HepG2 (cell line): ENCODE measurements at regions not wholly inside any gene's neighbourhood (a gene's known extent, or its start where the extent isn't known, plus 50 kb on each side); places are given as distances from the start of the nearest gene placed in this dataset.

Experiments
- ATAC-seq: fragments of 200-7000 bp; cut with Tn5 transposase; 3 replicates; pipeline ENCODE4 v1.9.1; 2020; ENCODE audit warnings: mild to moderate bottlenecking, moderate library complexity
- BruUV-seq: library from RNA; stranded (reverse); fragments of 400-500 nt; replicated peaks from 2 replicates; lab custom pipeline; 2021; lab: Mats Ljungman, UMichigan
- CTCF ChIA-PET: fragments of 300-600 bp; formaldehyde crosslinking; extraction: SDS; loops from one replicate; lab custom pipeline; 2021; ENCODE audit warnings: low total read pairs, inconsistent platforms, low intra/inter-chr PET ratio; lab: Yijun Ruan, JAX
- POLR2A ChIA-PET: fragments of 350-600 bp; sonication (Branson Sonifier 250); formaldehyde crosslinking; loops from one replicate; lab custom pipeline; 2020; ENCODE audit warnings: antibody characterized with exemption, inconsistent platforms; lab: Yijun Ruan, JAX
- DNase-seq: peaks from one replicate; pipeline ENCODE4 v3.0.0-alpha.2; 2015; ENCODE audit warnings: low spot score
- FAIRE-seq: peaks from 3 replicates; lab custom pipeline; 2011; peaks lifted over from hg19 to GRCh38; lab: Jason Lieb, UNC
- H2AFZ ChIP-seq: one replicate; pipeline ENCODE4 v1.6.1; 2011; ENCODE audit warnings: low read length, inconsistent platforms
- H3K27ac ChIP-seq: fragments of 300-600 bp; 3 replicates; pipeline ENCODE4 v1.8.0; 2011; ENCODE audit warnings: mixed run types, mild to moderate bottlenecking, mixed read lengths, low read length, inconsistent platforms; ENCODE audit not compliant: insufficient read depth; ENCODE audit errors: extremely low read length
- H3K27me3 ChIP-seq, 2 experiments: fragments of 200-600 bp in 1 of 2; 2 replicates in 1 of 2; 3 replicates in 1 of 2; pipeline versions ENCODE4 v1.6.0 to v1.8.0; 2011; ENCODE audit warnings: low read length in 2 of 2, mild to moderate bottlenecking in 2 of 2, moderate library complexity in 2 of 2, inconsistent platforms in 1 of 2; ENCODE audit not compliant: insufficient read depth in 2 of 2, control insufficient read depth in 1 of 2
- H3K36me3 ChIP-seq, 2 experiments: fragments of 200-600 bp in 1 of 2; replicated peaks in 1 of 2; 2 replicates in 1 of 2; 3 replicates in 1 of 2; pipeline versions ENCODE4 v1.5.1 to v1.8.0; 2011; ENCODE audit warnings: low read length in 2 of 2, inconsistent platforms in 1 of 2; ENCODE audit not compliant: insufficient read depth in 2 of 2, control insufficient read depth in 1 of 2
- H3K4me1 ChIP-seq: 2 replicates; pipeline ENCODE4 v1.5.1; 2012; ENCODE audit warnings: low read length, inconsistent platforms; ENCODE audit not compliant: insufficient read depth
- H3K4me2 ChIP-seq: 2 replicates; pipeline ENCODE4 v1.6.0; 2011; ENCODE audit warnings: low read depth, low read length, inconsistent platforms
- H3K4me3 ChIP-seq, 3 experiments: fragments of 200-600 bp in 1 of 3; sonication (generic), shearing (Covaris generic) in 1 of 3; replicated peaks in 1 of 3; 2 replicates each; pipeline ENCODE4 v1.5.1; 2011 to 2016; ENCODE audit warnings: low read length in 3 of 3, inconsistent platforms in 2 of 3, low read depth in 2 of 3, mild to moderate bottlenecking in 2 of 3, control low read depth in 1 of 3, mixed read lengths in 1 of 3; ENCODE audit not compliant: insufficient read depth in 1 of 3
- H3K79me2 ChIP-seq: one replicate; pipeline ENCODE4 v1.6.1; 2011; ENCODE audit warnings: low read length, inconsistent platforms; ENCODE audit not compliant: insufficient read depth
- H3K9ac ChIP-seq: 2 replicates; pipeline ENCODE4 v1.6.0; 2011; ENCODE audit warnings: mild to moderate bottlenecking, low read depth, low read length, inconsistent platforms; ENCODE audit not compliant: insufficient read depth
- H3K9me3 ChIP-seq: 2 replicates; pipeline ENCODE4 v1.5.1; 2012; ENCODE audit warnings: mild to moderate bottlenecking, low read length
- H4K20me1 ChIP-seq: 2 replicates; pipeline ENCODE4 v1.6.0; 2011; ENCODE audit warnings: inconsistent platforms, mild to moderate bottlenecking, low read length, moderate library complexity; ENCODE audit not compliant: insufficient read depth
- CREBL2 ChIP-seq: sonication (generic); formaldehyde crosslinking; IDR thresholded peaks from 2 replicates; pipeline ENCODE4 v1.8.1; 2023; ENCODE audit warnings: missing genetic modification reagents, mild to moderate bottlenecking, borderline replicate concordance
- GTF3A ChIP-seq: sonication (generic); formaldehyde crosslinking; conservative IDR thresholded peaks from 2 replicates; pipeline ENCODE4 v1.4.0; 2020; ENCODE audit warnings: mild to moderate bottlenecking, missing genetic modification reagents
- MATR3 ChIP-seq: sonication (generic); formaldehyde crosslinking; IDR thresholded peaks from 2 replicates; pipeline ENCODE4 v1.4.0; 2020; ENCODE audit warnings: missing genetic modification reagents
- NFRKB ChIP-seq: fragments of 450-650 bp; IDR thresholded peaks from 2 replicates; pipeline ENCODE4 v1.6.1; 2017
- POLR2G ChIP-seq: fragments of 200-400 bp; formaldehyde crosslinking; IDR thresholded peaks from 2 replicates; pipeline ENCODE4 v1.6.1; 2018; ENCODE audit warnings: mild to moderate bottlenecking, low read depth, low read length, moderate library complexity
- SMARCE1 ChIP-seq: fragments of 450-650 bp; IDR thresholded peaks from 2 replicates; pipeline ENCODE4 v1.6.1; 2017; ENCODE audit warnings: borderline replicate concordance
- ZNF138 ChIP-seq: sonication (generic); formaldehyde crosslinking; IDR thresholded peaks from 2 replicates; pipeline ENCODE4 v1.5.0; 2020; ENCODE audit warnings: mild to moderate bottlenecking, low read depth, missing genetic modification reagents
- ZNF264 ChIP-seq: sonication (generic); formaldehyde crosslinking; IDR thresholded peaks from 2 replicates; pipeline ENCODE4 v1.4.0; 2020; ENCODE audit warnings: missing genetic modification reagents
- ZNF282 ChIP-seq: fragments of 450-650 bp; IDR thresholded peaks from 2 replicates; pipeline ENCODE4 v1.6.1; 2018; ENCODE audit not compliant: partially characterized antibody
- ZNF296 ChIP-seq: sonication (generic); formaldehyde crosslinking; conservative IDR thresholded peaks from 2 replicates; pipeline ENCODE4 v1.5.0; 2020; ENCODE audit warnings: mild to moderate bottlenecking, missing genetic modification reagents
- WGBS: methylation state at CpG from one replicate; pipeline ENCODE4 v1.1.6; 2017; ENCODE audit warnings: low lambda C conversion rate; 5-methylcytosine and 5-hydroxymethylcytosine counted together
- in situ Hi-C: cut with HindIII; loops from 2 replicates; pipeline ENCODE4 v1.10.0; 2017; ENCODE audit warnings: low pct_unique_long_range_greater_than_20kb; ENCODE audit not compliant: extremely low pct_ligation_motif_present
- intact Hi-C: fragments of 100-400 bp; cut with micrococcal nuclease; formaldehyde crosslinking; loops from one replicate; pipeline ENCODE4 v1.10.0; 2022; ENCODE audit not compliant: unreplicated experiment
- TF ChIP-seq, protein P1 (sequence below): sonication (generic); formaldehyde crosslinking; IDR thresholded peaks from 2 replicates; pipeline ENCODE4 v1.5.0; 2020; ENCODE audit warnings: mild to moderate bottlenecking, missing genetic modification reagents, borderline replicate concordance
- TF ChIP-seq, protein P2 (sequence below): IDR thresholded peaks from 2 replicates; pipeline ENCODE4 v1.6.1; 2012; ENCODE audit warnings: inconsistent platforms

GRCh38 chr14:89574420-89574819 lies 157.4 kb upstream of the FOXN3 start (continued):
- TF ChIP-seq, protein P1, sequence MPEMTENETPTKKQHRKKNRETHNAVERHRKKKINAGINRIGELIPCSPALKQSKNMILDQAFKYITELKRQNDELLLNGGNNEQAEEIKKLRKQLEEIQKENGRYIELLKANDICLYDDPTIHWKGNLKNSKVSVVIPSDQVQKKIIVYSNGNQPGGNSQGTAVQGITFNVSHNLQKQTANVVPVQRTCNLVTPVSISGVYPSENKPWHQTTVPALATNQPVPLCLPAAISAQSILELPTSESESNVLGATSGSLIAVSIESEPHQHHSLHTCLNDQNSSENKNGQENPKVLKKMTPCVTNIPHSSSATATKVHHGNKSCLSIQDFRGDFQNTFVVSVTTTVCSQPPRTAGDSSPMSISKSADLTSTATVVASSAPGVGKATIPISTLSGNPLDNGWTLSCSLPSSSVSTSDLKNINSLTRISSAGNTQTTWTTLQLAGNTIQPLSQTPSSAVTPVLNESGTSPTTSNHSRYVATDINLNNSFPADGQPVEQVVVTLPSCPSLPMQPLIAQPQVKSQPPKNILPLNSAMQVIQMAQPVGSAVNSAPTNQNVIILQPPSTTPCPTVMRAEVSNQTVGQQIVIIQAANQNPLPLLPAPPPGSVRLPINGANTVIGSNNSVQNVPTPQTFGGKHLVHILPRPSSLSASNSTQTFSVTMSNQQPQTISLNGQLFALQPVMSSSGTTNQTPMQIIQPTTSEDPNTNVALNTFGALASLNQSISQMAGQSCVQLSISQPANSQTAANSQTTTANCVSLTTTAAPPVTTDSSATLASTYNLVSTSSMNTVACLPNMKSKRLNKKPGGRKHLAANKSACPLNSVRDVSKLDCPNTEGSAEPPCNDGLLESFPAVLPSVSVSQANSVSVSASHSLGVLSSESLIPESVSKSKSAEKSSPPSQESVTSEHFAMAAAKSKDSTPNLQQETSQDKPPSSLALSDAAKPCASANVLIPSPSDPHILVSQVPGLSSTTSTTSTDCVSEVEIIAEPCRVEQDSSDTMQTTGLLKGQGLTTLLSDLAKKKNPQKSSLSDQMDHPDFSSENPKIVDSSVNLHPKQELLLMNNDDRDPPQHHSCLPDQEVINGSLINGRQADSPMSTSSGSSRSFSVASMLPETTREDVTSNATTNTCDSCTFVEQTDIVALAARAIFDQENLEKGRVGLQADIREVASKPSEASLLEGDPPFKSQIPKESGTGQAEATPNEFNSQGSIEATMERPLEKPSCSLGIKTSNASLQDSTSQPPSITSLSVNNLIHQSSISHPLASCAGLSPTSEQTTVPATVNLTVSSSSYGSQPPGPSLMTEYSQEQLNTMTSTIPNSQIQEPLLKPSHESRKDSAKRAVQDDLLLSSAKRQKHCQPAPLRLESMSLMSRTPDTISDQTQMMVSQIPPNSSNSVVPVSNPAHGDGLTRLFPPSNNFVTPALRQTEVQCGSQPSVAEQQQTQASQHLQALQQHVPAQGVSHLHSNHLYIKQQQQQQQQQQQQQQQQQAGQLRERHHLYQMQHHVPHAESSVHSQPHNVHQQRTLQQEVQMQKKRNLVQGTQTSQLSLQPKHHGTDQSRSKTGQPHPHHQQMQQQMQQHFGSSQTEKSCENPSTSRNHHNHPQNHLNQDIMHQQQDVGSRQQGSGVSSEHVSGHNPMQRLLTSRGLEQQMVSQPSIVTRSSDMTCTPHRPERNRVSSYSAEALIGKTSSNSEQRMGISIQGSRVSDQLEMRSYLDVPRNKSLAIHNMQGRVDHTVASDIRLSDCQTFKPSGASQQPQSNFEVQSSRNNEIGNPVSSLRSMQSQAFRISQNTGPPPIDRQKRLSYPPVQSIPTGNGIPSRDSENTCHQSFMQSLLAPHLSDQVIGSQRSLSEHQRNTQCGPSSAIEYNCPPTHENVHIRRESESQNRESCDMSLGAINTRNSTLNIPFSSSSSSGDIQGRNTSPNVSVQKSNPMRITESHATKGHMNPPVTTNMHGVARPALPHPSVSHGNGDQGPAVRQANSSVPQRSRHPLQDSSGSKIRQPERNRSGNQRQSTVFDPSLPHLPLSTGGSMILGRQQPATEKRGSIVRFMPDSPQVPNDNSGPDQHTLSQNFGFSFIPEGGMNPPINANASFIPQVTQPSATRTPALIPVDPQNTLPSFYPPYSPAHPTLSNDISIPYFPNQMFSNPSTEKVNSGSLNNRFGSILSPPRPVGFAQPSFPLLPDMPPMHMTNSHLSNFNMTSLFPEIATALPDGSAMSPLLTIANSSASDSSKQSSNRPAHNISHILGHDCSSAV (CRISPR knock-in tag) = no peak
- TF ChIP-seq ZNF138 (no peak), ZNF264 (CRISPR knock-in tag) (no peak), ZNF282 (no peak), POLR2G (no peak)
- TF ChIP-seq, protein P2, sequence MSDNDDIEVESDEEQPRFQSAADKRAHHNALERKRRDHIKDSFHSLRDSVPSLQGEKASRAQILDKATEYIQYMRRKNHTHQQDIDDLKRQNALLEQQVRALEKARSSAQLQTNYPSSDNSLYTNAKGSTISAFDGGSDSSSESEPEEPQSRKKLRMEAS = no peak

GRCh38 chr14:89573399-89573657 lies 156.3 kb upstream of the FOXN3 start:
- no TSS peak for BruUV-seq
- peaks cover 4% of the 10 kb centered on the region for H3K79me2 ChIP-seq
- intact Hi-C loops = no loop called here
- in situ Hi-C loops = no loop called here
- no peaks in the 10 kb centered on the region for H3K27me3 ChIP-seq
- H3K4me1 ChIP-seq = peaks cover 6% of the 10 kb centered on the region; the same call in 1 of the 2 replicates
- no peak overlapping the region for H3K4me3 ChIP-seq
- TF ChIP-seq NFRKB (no peak), CREBL2 (CRISPR knock-in tag) (no peak), SMARCE1 (no peak), GTF3A (no peak), ZNF296 (CRISPR knock-in tag) (no peak), MATR3 (CRISPR knock-in tag) (no peak)
- CTCF ChIA-PET = no interaction called here
- H4K20me1 ChIP-seq = 0 out of 2 replicates have a peak, but pooled peaks cover under 1% of the 10 kb centered on the region
- FAIRE-seq = no peak
- no peak overlapping the region for H3K9ac ChIP-seq
- no peak overlapping the region for H2AFZ ChIP-seq
- no peak for DNase-seq
- WGBS = 100% methylated on average over 3 of the region's 3 CpGs
- H3K9me3 ChIP-seq = no peaks in the 10 kb centered on the region
- no peak for ATAC-seq
- H3K27ac ChIP-seq = no peak overlapping the region
- H3K36me3 ChIP-seq = peaks cover 0 to 1% of the 10 kb centered on the region in 2 experiments; a peak in 2 of 5 replicates
- no peak overlapping the region for H3K4me2 ChIP-seq
- POLR2A ChIA-PET = no interaction called here
